Kidney (tissue), 13 donors: ENCODE measurements at regions not wholly inside any gene's neighbourhood (a gene's known extent, or its start where the extent isn't known, plus 50 kb on each side); places are given as distances from the start of the nearest gene placed in this dataset.
A peak's percentile ranks its signal among the peaks of the same experiment; 100 is the strongest.
"Not testable (repeated sequence)": the region's sequence is repeated elsewhere in the genome, so short reads cannot be mapped to it uniquely, and the experiment has no call there.

Experiments used
- DNase-seq, 5 donors: peaks; one replicate each; pipeline ENCODE4 v3.0.0-alpha.2; 2013 to 2020
- FAIRE-seq: peaks from 2 replicates; lab custom pipeline; 2012; peaks lifted over from hg19 to GRCh38; lab: Jason Lieb, UNC
- H3K27ac ChIP-seq, 2 donors: one replicate each; pipeline ENCODE4 v1.7.0; 2013; ENCODE audit warnings: low read depth in 2 of 2, low read length in 2 of 2, inconsistent platforms in 1 of 2
- H3K27me3 ChIP-seq: one replicate; pipeline ENCODE4 v1.7.1; 2013; ENCODE audit warnings: low read length, inconsistent platforms; ENCODE audit not compliant: control insufficient read depth, insufficient read depth
- H3K36me3 ChIP-seq, 3 donors: one replicate each; pipeline versions ENCODE4 v1.7.0 to v1.7.1; 2013; ENCODE audit warnings: low read length in 3 of 3, control low read depth in 1 of 3, inconsistent platforms in 1 of 3; ENCODE audit not compliant: insufficient read depth in 3 of 3, control insufficient read depth in 2 of 3
- H3K4me1 ChIP-seq, 3 donors: one replicate each; pipeline versions ENCODE4 v1.7.0 to v1.7.1; 2013; ENCODE audit warnings: low read length in 3 of 3, inconsistent platforms in 1 of 3, low read depth in 1 of 3; ENCODE audit not compliant: control insufficient read depth in 2 of 3, insufficient read depth in 2 of 3
- H3K4me3 ChIP-seq, 3 donors: one replicate each; pipeline versions ENCODE4 v1.7.0 to v1.8.1; 2013; ENCODE audit warnings: low read length in 3 of 3, control low read depth in 1 of 3, inconsistent platforms in 1 of 3
- H3K9ac ChIP-seq, 3 donors: one replicate each; pipeline versions ENCODE4 v1.7.0 to v1.7.1; 2013; ENCODE audit warnings: low read length in 3 of 3, control low read depth in 1 of 3, inconsistent platforms in 1 of 3
- H3K9me3 ChIP-seq, 3 donors: one replicate each; pipeline versions ENCODE4 v1.7.0 to v1.7.1; 2013; ENCODE audit warnings: low read length in 3 of 3, control low read depth in 1 of 3, inconsistent platforms in 1 of 3; ENCODE audit not compliant: control insufficient read depth in 2 of 3, insufficient read depth in 1 of 3
- CTCF ChIP-seq: IDR thresholded peaks from 3 replicates; pipeline ENCODE4 v1.5.1; 2012; ENCODE audit warnings: mild to moderate bottlenecking, moderate library complexity, borderline replicate concordance; ENCODE audit not compliant: insufficient read depth; ENCODE audit errors: extremely low read depth
- intact Hi-C: fragments of 100-400 bp; cut with DNase I; formaldehyde crosslinking; loops from one replicate; pipeline ENCODE4 v1.11.1; 2022
- donor health status: control.
- donor health status: control.
- donor health status: control.
- donor health status: control.
- donor health status: control.
- donor health status: DM: yes; HTN: yes; CAD: no.
- donor health status: Normal renal cell carcinoma (clear cell type).

GRCh38 chr7:131767591-131767990 lies 211.2 kb upstream of the PODXL start:
- DNase-seq = no peak
- no peaks in the 10 kb centered on the region for H3K27me3 ChIP-seq
- no peak overlapping the region for H3K27ac ChIP-seq
- intact Hi-C loops = no loop called here
- no peaks in the 10 kb centered on the region for H3K9me3 ChIP-seq
- H3K4me3 ChIP-seq = no peak overlapping the region
- H3K36me3 ChIP-seq = no peaks in the 10 kb centered on the region
- no peak overlapping the region for H3K9ac ChIP-seq
- no peak for FAIRE-seq
- TF ChIP-seq CTCF = no peak
- H3K4me1 ChIP-seq = no peaks in the 10 kb centered on the region

DNA sequence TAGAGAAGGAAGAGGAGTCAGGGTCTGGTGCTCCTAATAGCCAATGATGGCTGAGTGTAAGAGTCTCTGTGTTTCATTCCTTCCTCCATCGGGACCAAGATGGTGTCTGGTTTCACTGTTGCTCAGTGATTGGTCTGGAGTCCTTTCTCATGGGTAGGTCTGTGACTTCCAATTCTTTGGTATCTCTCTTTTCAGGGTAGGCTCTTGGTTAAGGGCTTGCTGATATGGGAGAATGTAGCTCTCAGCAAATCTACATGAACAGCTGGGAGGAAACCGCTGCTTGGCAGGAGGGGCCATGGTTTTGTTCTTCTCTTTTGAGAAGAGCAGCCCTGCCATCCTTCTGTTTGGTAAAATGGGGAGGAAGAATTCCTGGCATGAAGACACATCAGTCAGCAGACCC lies 209.1 kb upstream of the PODXL start:
- DNase-seq (no peak), FAIRE-seq (no peak)
- Histone ChIP-seq H3K27ac (no peak overlapping the region), H3K9me3 (no peaks in the 10 kb centered on the region), H3K27me3 (no peaks in the 10 kb centered on the region), H3K36me3 (no peaks in the 10 kb centered on the region), H3K4me1 (no peaks in the 10 kb centered on the region), H3K4me3 (no peak overlapping the region), H3K9ac (no peak overlapping the region)
- intact Hi-C loops = no loop called here
- no peak for TF ChIP-seq CTCF

DNA sequence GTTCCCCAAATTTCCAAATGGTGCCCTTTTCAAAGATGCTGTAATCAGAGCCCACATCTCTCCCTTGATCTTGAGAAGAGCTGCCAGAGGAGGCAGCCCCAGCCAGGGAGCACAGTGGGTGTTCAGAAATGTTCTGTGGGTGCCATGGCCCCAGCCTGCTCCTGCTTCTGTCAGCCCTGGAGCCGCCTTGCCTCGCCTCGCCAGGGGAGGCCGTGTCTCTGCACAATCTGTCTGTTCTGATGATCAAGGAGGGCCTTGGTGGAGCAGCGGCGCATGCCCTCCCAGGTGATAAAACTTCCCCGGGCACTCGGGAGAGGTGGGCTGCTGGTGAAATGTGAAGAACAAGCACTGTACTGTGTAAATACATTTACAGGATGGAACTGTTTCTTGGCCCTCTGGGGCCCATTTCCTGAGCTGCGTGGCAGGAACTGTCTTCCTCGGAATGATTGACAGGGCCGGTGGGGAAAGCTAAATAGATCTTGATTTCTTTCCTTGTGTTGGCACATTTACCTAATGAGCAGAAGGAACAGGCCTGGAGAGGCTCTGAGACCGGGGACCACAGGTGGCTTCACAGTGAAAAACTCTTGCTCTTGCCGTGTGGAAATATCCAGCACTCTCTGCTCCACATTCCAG lies 207.8 kb upstream of the PODXL start:
- Histone ChIP-seq H3K9me3 (no peaks in the 10 kb centered on the region), H3K9ac (no peak overlapping the region), H3K27ac (no peak overlapping the region), H3K27me3 (no peaks in the 10 kb centered on the region), H3K4me1 (no peaks in the 10 kb centered on the region), H3K36me3 (no peaks in the 10 kb centered on the region), H3K4me3 (no peak overlapping the region)
- FAIRE-seq = no peak
- intact Hi-C loops = no loop called here
- TF ChIP-seq CTCF = no peak
- DNase-seq = no peak

- no peak overlapping the region for H3K9ac ChIP-seq
- H3K4me3 ChIP-seq = no peak overlapping the region
- no peak overlapping the region for H3K27ac ChIP-seq
- no peaks in the 10 kb centered on the region for H3K4me1 ChIP-seq
- no peak for DNase-seq
- TF ChIP-seq CTCF = no peak
- H3K27me3 ChIP-seq = no peaks in the 10 kb centered on the region
- intact Hi-C loops = no loop called here
- no peak for FAIRE-seq
- no peaks in the 10 kb centered on the region for H3K36me3 ChIP-seq
- no peaks in the 10 kb centered on the region for H3K9me3 ChIP-seq
Observed at GRCh38 chr7:131762753-131763152, 206.3 kb upstream of the PODXL start.

- H3K4me3 ChIP-seq, intact Hi-C loops, H3K36me3 ChIP-seq, H3K27ac ChIP-seq, H3K27me3 ChIP-seq, H3K9me3 ChIP-seq, H3K4me1 ChIP-seq, H3K9ac ChIP-seq, FAIRE-seq: not testable (repeated sequence)
- peak in 1 of 5 donors; percentile 63 for DNase-seq
Observed at GRCh38 chr7:131755801-131756200, 199.4 kb upstream of the PODXL start.
